CD14-positive monocyte (primary cell): ENCODE measurements at regions not wholly inside any gene's neighbourhood (a gene's known extent, or its start where the extent isn't known, plus 50 kb on each side); places are given as distances from the start of the nearest gene placed in this dataset.

Experiments used
- DNase-seq, 3 donors: peaks; one replicate each; pipeline ENCODE4 v3.0.0-alpha.2; 2011 to 2022
- H2AFZ ChIP-seq: 2 replicates; pipeline ENCODE4 v1.6.0; 2012; ENCODE audit warnings: mild to moderate bottlenecking, low read depth, low read length, inconsistent platforms; ENCODE audit not compliant: insufficient read depth, poor library complexity, severe bottlenecking
- H3K27ac ChIP-seq, 2 donors: 1 replicate in 1 of 2; 2 replicates in 1 of 2; pipeline ENCODE4 v1.5.1; 2012 to 2013; ENCODE audit warnings: low read length in 2 of 2, control low read depth in 1 of 2, inconsistent platforms in 1 of 2, low read depth in 1 of 2, mild to moderate bottlenecking in 1 of 2
- H3K27me3 ChIP-seq, 2 donors: one replicate each; pipeline versions ENCODE4 v1.6.0 to v1.6.1; 2011 to 2013; ENCODE audit warnings: low read length in 2 of 2; ENCODE audit not compliant: control insufficient read depth in 2 of 2, insufficient read depth in 2 of 2
- H3K36me3 ChIP-seq, 2 donors: replicated peaks in 1 of 2; 1 replicate in 1 of 2; 2 replicates in 1 of 2; pipeline versions ENCODE4 v1.5.1 to v1.6.1; 2012 to 2013; ENCODE audit warnings: low read length in 2 of 2, control low read depth in 1 of 2, inconsistent platforms in 1 of 2, mild to moderate bottlenecking in 1 of 2; ENCODE audit not compliant: insufficient read depth in 2 of 2, control insufficient read depth in 1 of 2
- H3K4me1 ChIP-seq, 2 donors: 1 replicate in 1 of 2; 2 replicates in 1 of 2; pipeline versions ENCODE4 v1.5.1 to v1.6.1; 2012 to 2013; ENCODE audit warnings: low read length in 2 of 2, control low read depth in 1 of 2, inconsistent platforms in 1 of 2, mild to moderate bottlenecking in 1 of 2, moderate library complexity in 1 of 2; ENCODE audit not compliant: insufficient read depth in 2 of 2, control insufficient read depth in 1 of 2
- H3K4me2 ChIP-seq: replicated peaks from 2 replicates; pipeline ENCODE3; 2012; ENCODE audit warnings: low read length, moderate library complexity, mild to moderate bottlenecking; ENCODE audit not compliant: poor library complexity, severe bottlenecking; ENCODE audit errors: extremely low read depth
- H3K4me3 ChIP-seq, 3 experiments: fragments of 200-600 bp in 1 of 3; sonication (generic) in 1 of 3; replicated peaks in 1 of 3; 1 replicate in 2 of 3; 2 replicates in 1 of 3; pipeline ENCODE4 v1.5.1; 2011 to 2013; ENCODE audit warnings: low read length in 3 of 3, mild to moderate bottlenecking in 3 of 3, control low read depth in 2 of 3, low read depth in 2 of 3, inconsistent platforms in 1 of 3, moderate library complexity in 1 of 3
- H3K79me2 ChIP-seq: 2 replicates; pipeline ENCODE4 v1.6.0; 2012; ENCODE audit warnings: mild to moderate bottlenecking, control low read depth, inconsistent platforms, low read length, moderate library complexity; ENCODE audit not compliant: insufficient read depth
- H3K9ac ChIP-seq: 2 replicates; pipeline ENCODE4 v1.6.0; 2017; ENCODE audit warnings: low read length, mild to moderate bottlenecking; ENCODE audit not compliant: insufficient read depth, poor library complexity, severe bottlenecking
- H3K9me3 ChIP-seq, 2 donors: replicated peaks in 1 of 2; 1 replicate in 1 of 2; 2 replicates in 1 of 2; pipeline versions ENCODE4 v1.5.1 to v1.6.1; 2012 to 2013; ENCODE audit warnings: low read length in 2 of 2, control low read depth in 1 of 2; ENCODE audit not compliant: control insufficient read depth in 1 of 2, insufficient read depth in 1 of 2
- H4K20me1 ChIP-seq: 2 replicates; pipeline ENCODE4 v1.6.0; 2012; ENCODE audit warnings: mild to moderate bottlenecking, low read length, control low read depth, moderate library complexity; ENCODE audit not compliant: insufficient read depth
- H3K27ac Mint-ChIP-seq, 7 donors: one replicate each; pipeline ENCODE4 v1.8.0; 2020; ENCODE audit warnings: mild to moderate bottlenecking in 7 of 7, mixed read lengths in 7 of 7, moderate library complexity in 6 of 7, inconsistent platforms in 2 of 7
- H3K27me3 Mint-ChIP-seq, 3 donors: one replicate each; pipeline ENCODE4 v1.8.0; 2021 to 2022; ENCODE audit warnings: low read depth in 3 of 3, mild to moderate bottlenecking in 3 of 3, mixed read lengths in 3 of 3, moderate library complexity in 3 of 3, inconsistent platforms in 1 of 3
- H3K36me3 Mint-ChIP-seq, 2 donors: one replicate each; pipeline ENCODE4 v1.8.0; 2020; ENCODE audit warnings: mixed read lengths in 2 of 2, inconsistent platforms in 1 of 2, mild to moderate bottlenecking in 1 of 2
- H3K4me1 Mint-ChIP-seq: one replicate; pipeline ENCODE4 v1.8.0; 2020; ENCODE audit warnings: mild to moderate bottlenecking, mixed read lengths
- H3K4me3 Mint-ChIP-seq, 2 donors: one replicate each; pipeline ENCODE4 v1.8.0; 2020; ENCODE audit warnings: mild to moderate bottlenecking in 2 of 2, mixed read lengths in 2 of 2, moderate library complexity in 1 of 2
- H3K9me3 Mint-ChIP-seq, 7 donors: one replicate each; pipeline ENCODE4 v1.8.0; 2020 to 2022; ENCODE audit warnings: mixed read lengths in 7 of 7, mild to moderate bottlenecking in 6 of 7, moderate library complexity in 6 of 7, inconsistent platforms in 2 of 7
- CTCF ChIP-seq: fragments of 200-600 bp; IDR thresholded peaks from one replicate; pipeline ENCODE4 v1.8.0; 2022; ENCODE audit warnings: antibody characterized with exemption, mild to moderate bottlenecking
- WGBS: methylation state at CpG from one replicate; pipeline ENCODE4 v1.1.5; 2013; ENCODE audit warnings: missing lambda C conversion rate; ENCODE audit not compliant: insufficient coverage; 5-methylcytosine and 5-hydroxymethylcytosine counted together
- intact Hi-C, 2 donors: fragments of 100-400 bp; cut with micrococcal nuclease; formaldehyde crosslinking; loops; one replicate each; pipeline versions ENCODE4 v1.15.0 to v1.15.1; 2023

- H3K9ac ChIP-seq = peak overlapping the region; percentile 52
- Mint-ChIP-seq H3K36me3 (peaks cover 5 to 17% of the 10 kb centered on the region in 2 donors), H3K4me3 (no peak overlapping the region), H3K4me1 (peaks cover 100% of the 10 kb centered on the region), H3K27me3 (no peaks in the 10 kb centered on the region), H3K27ac (peak overlapping the region; percentile 96 to 100 (median 100)), H3K9me3 (peaks cover 0 to 2% (median 0%) of the 10 kb centered on the region in 7 donors)
- H3K4me1 ChIP-seq = peaks cover 96 to 100% of the 10 kb centered on the region in 2 donors
- H3K27ac ChIP-seq = peak overlapping the region; percentile 83 to 100
- peaks cover 3% of the 10 kb centered on the region for H3K79me2 ChIP-seq
- no peak overlapping the region for H3K4me2 ChIP-seq
- H2AFZ ChIP-seq = no peak overlapping the region
- TF ChIP-seq CTCF = no peak
- DNase-seq = peak in 1 of 3 donors; percentile 17
- intact Hi-C loops = loop anchor here (1.0 to 10.0 kb wide), 8 partner anchors 9 to 208 kb away; partner anchors contain the start of genes CD93 (in 1 of the 2) and GZF1 (in 1 of the 2)
- H3K36me3 ChIP-seq = no peaks in the 10 kb centered on the region
- no peaks in the 10 kb centered on the region for H4K20me1 ChIP-seq
- no peak overlapping the region for H3K4me3 ChIP-seq
- WGBS = 86% methylated on average over 3 of the region's 5 CpGs
- no peaks in the 10 kb centered on the region for H3K27me3 ChIP-seq
- H3K9me3 ChIP-seq = no peaks in the 10 kb centered on the region
Observed at GRCh38 chr20:23156842-23157423, 70.8 kb upstream of the CD93 start.

GRCh38 chr20:23156170-23156841 is 70.2 kb upstream of the CD93 start:
- Histone ChIP-seq H3K4me1 (peaks cover 96 to 100% of the 10 kb centered on the region in 2 donors), H3K4me3 (no peak overlapping the region), H3K9ac (peak overlapping the region; percentile 52), H3K36me3 (no peaks in the 10 kb centered on the region), H2AFZ (no peak overlapping the region), H4K20me1 (no peaks in the 10 kb centered on the region), H3K79me2 (peaks cover 3% of the 10 kb centered on the region), H3K9me3 (no peaks in the 10 kb centered on the region), H3K27me3 (no peaks in the 10 kb centered on the region), H3K27ac (peak overlapping the region; percentile 83 to 100), H3K4me2 (no peak overlapping the region)
- WGBS = 45% methylated on average over 9 of the region's 11 CpGs
- H3K27ac Mint-ChIP-seq = peak overlapping the region; percentile 96 to 100 (median 100)
- H3K4me1 Mint-ChIP-seq = peaks cover 100% of the 10 kb centered on the region
- intact Hi-C loops = loop anchor here (1.0 to 10.0 kb wide), 8 partner anchors 8 to 208 kb away; partner anchors contain the start of genes CD93 (in 1 of the 2) and GZF1 (in 1 of the 2)
- H3K27me3 Mint-ChIP-seq = peaks cover 0 to 3% (median 0%) of the 10 kb centered on the region in 3 donors
- peaks cover 12 to 22% of the 10 kb centered on the region in 2 donors for H3K36me3 Mint-ChIP-seq
- DNase-seq = peak; percentile 97 to 99 (median 97)
- peak overlapping the region in 1 of 2 donors; percentile 54 for H3K4me3 Mint-ChIP-seq
- H3K9me3 Mint-ChIP-seq = peaks cover 0 to 2% (median 0%) of the 10 kb centered on the region in 7 donors
- TF ChIP-seq CTCF = no peak
